OCI-LY1 (cell line): ENCODE measurements at regions not wholly inside any gene's neighbourhood (a gene's known extent, or its start where the extent isn't known, plus 50 kb on each side); places are given as distances from the start of the nearest gene placed in this dataset.

Experiments used
- H2AFZ ChIP-seq: fragments of 200-600 bp; sonication (generic), shearing (Covaris generic); 2 replicates; pipeline ENCODE4 v1.6.0; 2014; ENCODE audit warnings: antibody characterized with exemption, mild to moderate bottlenecking, low read length
- H3F3A ChIP-seq: fragments of 200-600 bp; sonication (generic), shearing (Covaris generic); 2 replicates; pipeline ENCODE4 v1.6.0; 2014; ENCODE audit warnings: mild to moderate bottlenecking, antibody characterized with exemption, low read length, moderate library complexity; ENCODE audit not compliant: insufficient read depth
- H3K27ac ChIP-seq: fragments of 200-600 bp; sonication (generic); 2 replicates; pipeline ENCODE4 v1.5.1; 2014; ENCODE audit warnings: low read length, mixed run types, mild to moderate bottlenecking, low read depth; ENCODE audit not compliant: poor library complexity, severe bottlenecking
- H3K27me3 ChIP-seq: fragments of 200-600 bp; sonication (generic); 2 replicates; pipeline ENCODE4 v1.6.0; 2014; ENCODE audit warnings: antibody characterized with exemption, mild to moderate bottlenecking, low read length, moderate library complexity; ENCODE audit not compliant: insufficient read depth
- H3K36me3 ChIP-seq: fragments of 200-600 bp; sonication (generic); 2 replicates; pipeline ENCODE4 v1.6.1; 2014; ENCODE audit warnings: mild to moderate bottlenecking, antibody characterized with exemption, low read length, moderate library complexity, mixed read lengths; ENCODE audit not compliant: insufficient read depth
- H3K4me1 ChIP-seq: fragments of 200-600 bp; sonication (generic); 2 replicates; pipeline ENCODE4 v1.5.1; 2014; ENCODE audit warnings: mild to moderate bottlenecking, low read length, moderate library complexity; ENCODE audit not compliant: insufficient read depth, severe bottlenecking
- H3K4me2 ChIP-seq: fragments of 200-600 bp; sonication (generic), shearing (Covaris generic); 2 replicates; pipeline ENCODE4 v1.6.1; 2014; ENCODE audit warnings: low read length
- H3K4me3 ChIP-seq: fragments of 200-600 bp; sonication (generic); 2 replicates; pipeline ENCODE4 v1.5.1; 2014; ENCODE audit warnings: low read length, low read depth, mild to moderate bottlenecking, mixed read lengths; ENCODE audit not compliant: poor library complexity, severe bottlenecking
- H3K79me2 ChIP-seq: fragments of 200-600 bp; shearing (Covaris generic); 2 replicates; pipeline ENCODE4 v1.6.1; 2016; ENCODE audit warnings: mixed run types, low read length, mixed read lengths; ENCODE audit not compliant: insufficient read depth
- H3K9ac ChIP-seq: fragments of 200-600 bp; sonication (generic), shearing (Covaris generic); 2 replicates; pipeline ENCODE4 v1.6.1; 2014; ENCODE audit warnings: mild to moderate bottlenecking, low read length, mixed read lengths
- H3K9me2 ChIP-seq: fragments of 200-600 bp; sonication (generic), shearing (Covaris generic); 2 replicates; pipeline ENCODE4 v1.6.1; 2014; ENCODE audit warnings: low read depth, mild to moderate bottlenecking, low read length, mixed read lengths
- H3K9me3 ChIP-seq: fragments of 200-600 bp; shearing (Covaris generic); 2 replicates; pipeline ENCODE4 v1.6.1; 2014; ENCODE audit warnings: low read length, mixed read lengths
- H4K20me1 ChIP-seq: fragments of 200-600 bp; sonication (generic), shearing (Covaris generic); 2 replicates; pipeline ENCODE4 v1.6.0; 2016; ENCODE audit warnings: mild to moderate bottlenecking, low read length; ENCODE audit not compliant: insufficient read depth
- CTCF ChIP-seq: fragments of 200-600 bp; sonication (generic), shearing (Covaris generic); IDR thresholded peaks from 2 replicates; pipeline ENCODE4 v1.5.1; 2017; ENCODE audit warnings: mild to moderate bottlenecking, antibody characterized with exemption, low read length, moderate library complexity, mixed read lengths
- EZH2 ChIP-seq: fragments of 200-600 bp; sonication (generic), shearing (Covaris generic); IDR thresholded peaks from 2 replicates; pipeline ENCODE4 v1.8.0; 2017; ENCODE audit warnings: borderline replicate concordance, mixed run types, mild to moderate bottlenecking, antibody characterized with exemption, low read length, moderate library complexity, mixed read lengths

- Histone ChIP-seq H3K9me3 (no peaks in the 10 kb centered on the region), H4K20me1 (no peaks in the 10 kb centered on the region), H3K9ac (no peak overlapping the region), H3F3A (no peaks in the 10 kb centered on the region), H3K27ac (no peak overlapping the region), H3K79me2 (no peaks in the 10 kb centered on the region), H3K36me3 (no peaks in the 10 kb centered on the region), H3K4me3 (no peak overlapping the region), H3K9me2 (no peaks in the 10 kb centered on the region), H3K4me1 (no peaks in the 10 kb centered on the region), H2AFZ (no peak overlapping the region), H3K27me3 (no peaks in the 10 kb centered on the region), H3K4me2 (no peak overlapping the region)
- TF ChIP-seq EZH2 (no peak), CTCF (no peak)
Measured at GRCh38 chr4:138609943-138610350, 367.8 kb upstream of the SLC7A11 start.

- no peak overlapping the region for H2AFZ ChIP-seq
- no peaks in the 10 kb centered on the region for H3K79me2 ChIP-seq
- H3K4me3 ChIP-seq, result no peak overlapping the region
- no peak for TF ChIP-seq CTCF
- TF ChIP-seq EZH2, result no peak
- H3K9me2 ChIP-seq, result no peaks in the 10 kb centered on the region
- no peaks in the 10 kb centered on the region for H3K9me3 ChIP-seq
- no peaks in the 10 kb centered on the region for H3K36me3 ChIP-seq
- H3K4me1 ChIP-seq, result no peaks in the 10 kb centered on the region
- no peaks in the 10 kb centered on the region for H3K27me3 ChIP-seq
- no peaks in the 10 kb centered on the region for H3F3A ChIP-seq
- no peak overlapping the region for H3K9ac ChIP-seq
- no peaks in the 10 kb centered on the region for H4K20me1 ChIP-seq
- H3K27ac ChIP-seq, result no peak overlapping the region
- H3K4me2 ChIP-seq, result no peak overlapping the region
Measured at GRCh38 chr4:138604556-138604955, 362.4 kb upstream of the SLC7A11 start.

GRCh38 chr4:138602664-138603063, 360.5 kb upstream of the SLC7A11 start:
- no peak overlapping the region for H3K27ac ChIP-seq
- H3K79me2 ChIP-seq, result no peaks in the 10 kb centered on the region
- no peaks in the 10 kb centered on the region for H3K4me1 ChIP-seq
- H3K4me2 ChIP-seq, result no peak overlapping the region
- H3K27me3 ChIP-seq, result no peaks in the 10 kb centered on the region
- no peaks in the 10 kb centered on the region for H3F3A ChIP-seq
- H3K9me3 ChIP-seq, result no peaks in the 10 kb centered on the region
- H2AFZ ChIP-seq, result no peak overlapping the region
- no peak for TF ChIP-seq CTCF
- TF ChIP-seq EZH2, result no peak
- H3K36me3 ChIP-seq, result no peaks in the 10 kb centered on the region
- no peaks in the 10 kb centered on the region for H3K9me2 ChIP-seq
- no peak overlapping the region for H3K9ac ChIP-seq
- H4K20me1 ChIP-seq, result no peaks in the 10 kb centered on the region
- H3K4me3 ChIP-seq, result no peak overlapping the region
